Retina (tissue), 1 donor: ENCODE measurements at regions not wholly inside any gene's neighbourhood (a gene's known extent, or its start where the extent isn't known, plus 50 kb on each side); places are given as distances from the start of the nearest gene placed in this dataset.
A peak's percentile ranks its signal among the peaks of the same experiment; 100 is the strongest.

Experiments
- DNase-seq: peaks from one replicate; pipeline ENCODE4 v3.0.0-alpha.2; 2016

DNA sequence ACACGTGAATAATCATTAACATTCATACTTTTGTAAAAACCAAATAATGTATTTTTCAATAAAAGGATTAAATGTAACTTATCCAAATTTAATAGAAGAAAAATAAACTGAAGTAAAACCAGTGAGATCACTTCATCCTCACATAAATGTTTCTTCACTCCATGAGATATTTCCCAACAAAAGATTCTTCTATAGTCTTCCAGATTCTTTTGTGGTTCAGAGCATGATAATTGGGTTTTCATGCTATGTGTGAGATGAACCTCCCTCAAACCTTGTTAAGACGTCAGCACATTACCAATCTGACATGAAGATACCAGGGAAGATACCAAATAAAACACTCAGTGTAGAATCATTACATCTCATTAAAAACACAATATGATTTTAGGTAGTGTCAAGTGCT lies 62.9 kb upstream of the OXGR1 start:
- DNase-seq, result no peak

DNA sequence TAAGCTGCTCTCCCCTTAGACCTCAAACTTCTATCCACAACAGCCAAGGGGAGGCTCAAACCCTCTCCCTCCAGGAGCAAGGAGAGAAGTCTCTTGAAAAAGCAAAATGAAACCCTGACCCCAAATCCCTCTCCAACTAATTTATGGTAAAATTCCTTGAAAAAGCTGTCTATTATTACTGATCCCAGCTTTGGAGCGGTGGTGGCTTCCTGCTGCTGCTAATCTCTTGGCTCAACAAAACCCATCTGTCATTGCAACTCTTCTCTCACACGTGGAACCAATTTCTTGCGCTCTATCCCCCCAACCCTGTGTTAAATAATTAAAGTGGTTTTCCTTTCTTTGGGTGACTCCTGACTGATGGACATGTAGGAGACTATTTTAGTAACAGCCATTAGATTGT lies 64.1 kb upstream of the OXGR1 start:
- DNase-seq, result no peak

DNA sequence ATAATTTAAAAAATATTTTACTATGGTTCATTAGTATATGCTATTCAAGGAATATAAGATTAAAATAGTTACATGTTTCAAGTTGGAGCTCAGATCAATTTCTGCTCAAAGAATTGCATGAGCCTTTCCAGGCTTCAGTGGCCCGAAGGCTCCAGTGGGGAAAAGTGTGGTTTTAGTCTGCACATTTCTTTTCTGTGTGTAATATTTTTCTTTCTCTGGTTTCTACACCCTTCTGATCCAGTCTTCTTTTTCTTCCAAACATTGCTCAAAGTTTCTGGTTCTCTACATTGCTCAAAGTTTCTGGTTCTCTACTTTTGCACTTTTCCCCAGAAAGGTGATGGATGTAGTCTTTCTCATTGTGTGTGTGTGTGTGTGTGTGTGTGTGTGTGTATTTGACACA lies 64.7 kb upstream of the OXGR1 start:
- no peak for DNase-seq

DNA sequence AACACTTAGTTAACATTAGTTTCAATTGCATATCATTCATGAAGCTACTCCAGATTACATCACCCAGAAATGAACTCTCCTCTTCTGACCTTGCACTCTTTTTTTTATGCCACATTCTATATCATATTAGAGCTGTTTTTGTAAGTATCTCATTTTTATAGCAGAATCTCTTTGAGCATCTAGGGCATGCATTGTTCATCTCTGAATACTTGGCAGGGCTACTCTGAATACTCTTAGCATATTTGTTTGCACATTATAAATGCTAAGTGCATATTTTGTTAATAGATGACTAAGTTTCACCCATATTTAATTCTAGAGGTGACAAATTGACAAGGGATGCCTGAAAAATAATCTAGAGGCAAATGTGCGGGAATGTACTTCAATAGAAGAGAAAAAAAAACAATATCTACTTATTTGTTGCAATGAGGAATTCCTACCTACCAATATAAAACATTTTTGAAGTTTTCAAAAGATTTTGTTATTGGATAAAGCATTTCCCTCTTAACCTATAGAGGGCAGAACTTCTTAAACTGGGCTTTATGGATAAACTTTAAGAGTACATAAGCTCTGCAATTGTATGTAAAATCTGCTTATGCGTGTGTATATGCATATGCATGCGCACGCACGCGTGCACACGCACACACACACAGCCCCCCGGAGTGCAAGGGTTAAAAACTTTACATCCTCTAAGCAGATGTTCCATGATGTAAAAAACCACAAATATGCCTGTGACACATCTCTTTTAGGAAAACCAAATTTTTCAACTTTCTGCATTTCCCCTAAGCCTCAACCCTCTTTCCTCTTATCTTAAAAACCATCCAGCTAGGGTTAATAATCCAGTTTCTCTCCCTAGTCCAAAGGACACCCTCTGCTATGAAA lies 73.0 kb upstream of the OXGR1 start:
- no peak for DNase-seq

DNA sequence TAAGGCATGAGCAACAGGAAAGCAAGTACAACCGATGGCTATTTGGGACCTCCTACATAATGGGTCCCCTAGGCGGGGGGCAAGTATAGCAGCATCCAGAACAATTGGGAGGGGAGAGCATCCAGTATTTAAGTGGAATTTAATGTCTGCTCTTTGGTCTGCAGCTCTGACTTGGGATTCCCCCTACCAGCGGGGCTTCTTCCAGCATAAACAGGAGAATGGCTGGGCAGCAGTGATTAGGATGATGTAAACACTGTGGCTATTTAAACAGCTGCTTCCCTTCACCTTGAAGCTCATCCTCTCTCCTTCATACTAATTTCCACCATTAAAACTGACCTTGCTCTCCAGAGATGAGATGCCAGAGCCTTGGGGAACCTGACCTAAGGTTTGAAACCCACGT lies 73.9 kb upstream of the OXGR1 start:
- no peak for DNase-seq

DNA sequence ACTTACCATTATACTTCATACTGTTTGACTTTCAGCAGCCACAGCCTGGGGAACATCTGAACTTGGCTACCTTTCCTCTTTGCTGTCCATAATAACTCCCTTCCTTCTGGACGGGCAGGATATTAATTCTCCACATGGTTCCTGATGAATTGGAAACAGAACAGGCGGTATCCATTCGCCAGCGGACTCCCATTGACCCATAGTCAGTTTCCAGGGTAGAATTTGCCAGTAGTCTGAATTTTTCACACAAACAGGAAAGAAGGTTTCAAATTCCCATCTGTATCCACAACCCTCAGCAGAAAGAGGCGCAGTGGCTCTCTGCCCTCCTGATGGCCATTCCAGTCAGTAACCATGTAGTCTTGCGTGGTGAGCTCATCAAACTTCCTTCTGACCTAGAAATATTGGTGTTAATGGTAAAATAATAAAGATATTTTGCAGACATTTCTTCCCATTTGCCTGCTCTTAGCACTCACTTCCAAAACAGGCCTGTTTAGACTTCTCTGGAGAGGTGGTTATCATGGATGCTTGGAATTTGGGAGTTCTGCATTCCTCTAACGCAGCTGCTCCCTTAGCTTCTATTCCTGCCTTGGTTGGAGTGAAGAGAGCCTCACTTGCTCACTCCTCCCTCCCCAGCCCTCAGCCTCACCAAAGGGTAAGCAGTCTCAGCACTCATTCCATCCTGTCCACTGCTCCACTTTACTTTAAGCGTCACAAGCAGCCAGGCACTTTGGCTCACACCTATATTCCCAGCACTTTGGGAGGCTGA lies 75.0 kb upstream of the OXGR1 start:
- DNase-seq, result no peak

DNA sequence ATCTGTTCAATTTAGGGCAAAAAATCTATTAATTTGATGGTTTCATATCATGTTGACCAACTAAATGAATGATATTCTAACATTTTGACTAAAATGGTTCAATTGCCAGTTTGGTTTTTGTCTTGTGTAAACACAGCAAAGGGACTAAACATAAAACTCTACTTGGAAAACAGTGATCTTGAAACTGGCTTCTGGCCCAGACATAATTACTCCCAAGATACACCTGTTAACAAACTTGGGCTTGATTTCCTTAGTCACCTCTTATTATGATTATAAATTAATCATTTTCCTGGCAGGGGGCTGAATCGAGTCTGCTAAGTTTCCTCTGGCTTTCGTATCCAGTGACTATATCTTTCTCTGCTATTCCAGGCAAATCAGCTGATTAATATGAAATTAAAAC lies 78.0 kb upstream of the OXGR1 start:
- DNase-seq, result no peak

DNA sequence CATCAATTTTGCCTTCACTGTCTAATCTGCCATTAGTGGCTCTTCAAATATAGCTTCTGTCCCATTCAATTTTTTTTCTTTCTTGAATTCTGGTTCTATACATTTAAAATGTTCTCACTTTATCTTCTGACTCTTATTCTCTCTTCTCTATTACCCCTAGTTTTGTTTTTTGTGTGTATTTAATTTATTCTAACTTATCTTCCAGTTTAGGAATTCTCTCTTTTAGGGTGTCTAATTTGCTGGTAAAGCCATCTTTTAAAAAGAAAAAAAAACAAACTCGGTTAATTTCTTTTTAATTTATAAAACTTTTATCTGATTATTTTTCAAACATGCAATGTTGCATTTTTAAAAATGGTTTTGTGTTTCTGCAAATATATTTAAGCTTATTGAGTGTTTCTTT lies 80.3 kb upstream of the OXGR1 start:
- DNase-seq, result no peak

DNA sequence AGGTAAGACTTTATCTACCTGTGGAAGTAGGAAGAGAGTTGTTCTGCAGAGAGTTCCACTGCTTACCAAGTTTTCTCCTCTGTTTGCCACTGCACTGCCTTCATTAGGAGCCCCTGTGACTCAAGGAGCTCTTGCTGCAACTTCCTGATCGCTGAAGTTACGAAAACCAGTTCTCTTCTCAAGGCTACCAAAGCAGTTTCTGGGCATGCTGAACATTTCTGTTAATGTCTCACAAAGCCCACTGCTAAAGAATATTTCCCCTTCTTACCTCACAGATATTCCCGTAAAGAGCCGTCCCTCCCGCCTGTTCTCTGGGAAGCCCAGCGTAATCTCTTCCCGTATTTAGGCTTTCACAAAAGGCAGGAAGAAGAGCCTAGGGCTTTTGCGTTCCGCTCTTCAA lies 82.6 kb upstream of the OXGR1 start:
- no peak for DNase-seq

DNA sequence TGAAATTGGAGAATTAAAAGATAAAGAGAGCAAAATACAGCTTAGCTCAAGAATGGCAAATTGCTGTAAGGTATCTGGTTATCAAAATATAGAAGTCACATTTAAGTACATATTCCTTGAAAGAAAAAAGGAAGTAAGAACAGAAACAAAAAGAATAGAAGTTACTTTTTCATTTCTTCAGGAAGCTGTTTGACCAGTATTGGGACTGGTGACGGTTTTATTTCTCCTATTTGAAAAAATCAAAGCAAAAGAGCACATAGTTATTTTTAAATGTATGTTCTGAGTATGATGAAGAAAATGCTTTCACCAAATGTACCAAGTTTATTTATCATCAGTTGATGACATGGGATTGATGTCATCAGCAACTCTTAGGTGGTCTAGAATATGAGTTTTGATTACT lies 83.1 kb upstream of the OXGR1 start:
- no peak for DNase-seq

DNA sequence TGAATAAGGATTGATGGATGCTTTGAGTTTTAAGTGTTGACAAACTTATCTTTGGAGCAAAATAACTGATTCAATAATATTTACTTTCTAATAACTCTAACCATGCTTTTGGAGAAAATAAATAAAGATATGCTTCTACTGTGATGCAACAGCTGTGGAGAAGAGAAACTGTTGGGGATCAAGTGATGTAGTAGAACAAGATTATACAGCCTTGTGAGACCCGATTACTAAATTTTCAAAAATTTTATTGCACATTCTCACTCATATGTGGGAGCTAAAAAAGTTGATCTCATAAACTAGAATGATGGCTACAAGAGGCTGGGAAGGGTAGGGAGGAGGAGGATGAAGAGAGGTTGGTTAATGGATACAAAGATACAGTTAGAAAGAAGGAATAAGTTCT lies 85.5 kb upstream of the OXGR1 start:
- DNase-seq, result no peak

DNA sequence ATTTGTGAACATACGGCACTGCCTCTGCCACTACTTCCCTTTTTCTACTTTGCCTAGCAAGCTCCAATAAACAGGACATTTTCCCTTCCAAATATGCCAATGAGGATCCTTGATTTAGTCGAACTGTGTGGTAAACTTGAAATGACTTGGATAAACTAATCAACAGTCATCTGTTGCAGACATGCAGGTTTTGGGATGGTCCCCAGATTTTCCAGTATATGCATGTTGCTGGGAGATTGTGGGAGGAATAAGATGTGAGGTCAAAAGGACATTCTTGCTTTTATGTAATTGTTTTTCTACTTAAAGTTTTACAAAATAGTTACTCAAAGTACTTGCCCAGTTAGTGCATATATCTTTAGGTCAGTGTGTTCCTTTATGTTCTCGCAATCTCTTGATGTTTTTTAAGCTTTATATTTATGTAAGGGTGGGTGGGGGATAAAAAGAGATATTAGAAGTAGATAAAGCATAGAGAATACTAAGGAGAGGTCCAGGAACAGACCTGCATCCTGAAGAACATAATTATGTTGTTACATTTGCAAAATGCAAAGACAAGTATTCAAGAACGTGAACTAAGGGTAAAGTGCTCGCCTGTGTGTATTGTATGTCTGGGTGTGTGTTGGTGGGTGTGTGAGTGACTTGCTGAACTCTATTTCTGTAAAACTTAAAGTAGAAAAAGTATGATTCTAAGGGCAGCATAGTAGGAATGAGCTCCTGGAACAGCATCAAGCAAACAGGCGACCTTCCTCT lies 88.4 kb upstream of the OXGR1 start:
- DNase-seq, result no peak

DNA sequence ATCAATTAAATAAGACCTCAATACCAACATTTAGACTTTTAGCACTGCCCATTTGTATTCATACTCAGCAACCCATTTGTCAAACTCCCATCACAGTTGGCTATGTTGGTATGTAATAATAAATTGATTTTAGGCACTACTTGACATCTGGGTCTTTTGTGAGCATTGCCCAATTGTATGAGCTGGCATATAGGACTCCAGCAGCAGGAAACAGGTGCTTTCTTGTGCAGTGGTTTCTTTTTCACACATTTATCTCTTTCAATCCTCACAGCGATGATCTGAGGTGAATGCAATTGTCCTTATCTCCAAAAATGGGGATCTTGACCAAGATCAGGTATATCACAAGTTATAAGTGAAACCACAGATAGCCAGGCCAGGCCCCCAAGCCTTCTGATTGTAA lies 96.9 kb upstream of the OXGR1 start:
- no peak for DNase-seq

DNA sequence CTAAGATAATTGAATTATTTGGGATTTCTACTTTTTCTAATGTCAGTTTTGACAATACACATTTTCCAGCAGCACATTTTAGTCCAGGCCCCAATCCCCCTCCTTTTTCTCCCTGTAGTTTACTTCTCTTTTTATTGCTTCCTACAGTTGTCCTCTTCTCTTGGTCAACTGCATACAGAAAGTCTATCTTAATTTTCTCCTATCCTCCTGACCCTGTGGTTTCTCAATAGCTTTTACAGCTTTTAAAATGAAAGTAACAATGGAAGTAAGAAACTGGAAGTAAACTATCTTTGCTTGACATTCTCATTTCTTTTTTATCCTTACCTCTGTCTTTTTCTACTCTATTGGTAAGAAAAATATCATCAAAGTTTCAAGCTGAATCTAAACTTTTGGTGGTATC lies 106.5 kb upstream of the OXGR1 start:
- no peak for DNase-seq

DNA sequence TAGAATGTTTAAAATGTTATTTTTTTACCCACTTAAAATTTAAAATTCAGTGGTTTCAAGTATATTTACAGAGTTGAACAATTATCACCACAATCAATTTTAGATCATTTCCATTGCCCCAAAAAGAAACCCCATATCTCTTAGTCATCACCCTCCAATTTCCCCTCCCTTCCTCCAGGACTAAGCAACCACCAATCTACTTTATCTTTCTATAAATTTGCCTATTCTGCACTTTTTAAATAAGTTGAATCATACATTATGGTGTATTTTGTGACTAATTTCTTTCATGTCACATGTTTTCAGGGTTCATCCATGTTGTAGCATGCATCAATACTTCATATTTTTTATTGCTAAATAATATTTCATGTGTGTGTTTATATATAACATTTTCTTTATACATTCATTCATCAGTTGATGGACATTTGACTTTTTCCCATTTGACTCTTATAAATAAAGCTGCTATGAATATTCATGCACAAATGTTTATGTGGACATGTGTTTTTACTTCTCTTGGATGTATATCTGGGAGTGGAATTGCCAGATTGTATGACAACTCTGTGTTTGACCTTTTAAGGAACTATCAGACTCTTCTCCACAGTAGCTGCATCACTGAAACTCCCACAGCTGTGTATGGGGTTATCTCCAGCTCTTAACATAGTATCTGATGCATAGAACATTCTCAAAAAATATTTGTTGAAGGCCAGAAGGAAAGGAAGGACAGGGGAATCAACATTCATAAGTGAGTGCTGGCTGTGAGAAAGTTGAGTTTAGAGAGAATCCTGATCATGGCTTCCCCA lies 107.8 kb upstream of the OXGR1 start:
- no peak for DNase-seq

DNA sequence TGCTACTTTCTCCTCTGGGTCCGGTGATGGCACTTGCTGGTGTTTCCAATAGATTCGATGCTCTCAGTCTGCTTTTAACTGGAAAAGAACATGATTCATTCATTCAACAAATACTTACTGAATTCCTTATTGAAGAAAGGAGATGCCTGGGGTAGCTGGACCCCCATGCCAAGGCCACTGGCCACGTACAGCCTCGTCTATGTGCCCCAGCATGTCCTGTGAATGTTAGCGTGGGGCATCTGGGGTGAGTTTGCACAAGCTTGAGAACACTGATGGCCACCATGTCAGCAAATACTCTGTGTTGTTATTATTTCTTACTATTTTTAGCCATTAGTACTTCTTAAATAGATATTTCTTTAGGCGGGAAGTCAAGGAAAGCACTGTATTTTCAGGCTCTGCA lies 112.0 kb upstream of the OXGR1 start:
- DNase-seq, result no peak

DNA sequence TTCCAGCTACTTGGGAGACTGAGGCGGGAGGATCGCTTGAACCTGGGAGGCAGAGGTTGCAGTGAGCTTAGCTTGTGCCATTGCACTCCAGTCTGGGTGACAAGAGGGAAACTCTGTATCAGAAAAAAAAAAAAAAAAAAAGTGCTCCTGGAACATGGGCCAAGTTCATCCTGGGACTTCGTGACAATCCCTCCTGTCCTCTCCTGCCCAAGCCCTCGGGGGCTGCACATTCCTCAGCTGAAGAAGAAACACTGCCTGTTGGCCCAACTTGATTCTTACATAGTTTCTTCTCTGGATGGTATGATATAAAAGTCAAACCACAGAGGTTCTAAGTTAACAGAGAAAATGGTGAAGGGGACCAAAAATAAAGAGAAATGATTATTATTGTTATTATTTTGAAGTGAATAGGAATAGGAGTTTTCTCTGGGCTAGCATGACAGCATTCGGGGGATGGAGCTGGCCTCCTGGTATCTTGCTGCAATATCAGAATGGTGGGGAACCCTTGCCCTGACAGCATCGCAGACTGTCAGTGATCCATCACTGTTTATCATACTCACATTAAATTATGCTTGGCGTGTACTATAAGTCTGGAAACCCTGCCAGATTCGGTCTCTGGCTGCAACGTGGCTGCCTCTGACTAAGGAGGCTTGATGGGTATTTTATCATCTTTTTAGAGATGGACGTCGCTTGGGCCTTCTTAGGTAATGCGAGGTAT lies 113.7 kb upstream of the OXGR1 start:
- DNase-seq, result no peak

DNA sequence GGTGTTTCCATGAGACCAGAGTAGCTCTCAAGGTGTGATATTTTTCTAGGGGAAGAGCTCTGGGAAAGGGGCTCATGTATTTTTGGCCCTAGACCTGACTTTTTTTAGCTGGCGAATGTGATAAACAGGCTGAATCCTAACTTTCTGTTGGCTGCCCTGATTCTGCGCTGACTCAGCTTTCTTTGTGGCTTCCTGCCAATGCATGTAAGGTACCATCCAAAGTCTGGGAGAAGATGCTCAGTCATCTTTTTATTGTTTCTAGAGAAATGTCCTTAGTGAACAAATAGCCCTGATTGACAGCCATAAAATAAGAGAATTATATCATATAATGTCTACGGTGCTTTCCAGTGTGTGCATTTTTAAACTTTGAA lies 113.6 kb upstream of the MBNL2 start:
- no peak for DNase-seq

DNA sequence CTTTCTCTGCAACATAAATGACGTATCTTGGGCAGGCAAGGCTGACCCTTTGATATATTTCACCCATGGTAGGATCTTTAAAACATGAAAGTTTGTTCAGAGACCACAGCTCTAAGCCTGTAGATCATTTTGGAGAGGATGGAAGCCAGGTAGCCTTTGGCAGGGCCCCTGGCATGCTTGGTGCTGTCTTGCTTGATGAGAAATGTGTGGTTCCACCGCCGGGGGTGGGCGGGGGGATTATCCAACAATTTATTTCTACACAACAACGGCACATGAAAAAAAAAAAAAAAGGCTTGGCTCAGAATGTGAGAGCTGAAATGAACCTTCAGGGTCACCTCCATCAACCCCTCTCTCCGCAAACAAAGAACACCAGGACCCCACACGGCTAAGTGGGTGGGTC lies 112.9 kb upstream of the MBNL2 start:
- DNase-seq, result no peak

DNA sequence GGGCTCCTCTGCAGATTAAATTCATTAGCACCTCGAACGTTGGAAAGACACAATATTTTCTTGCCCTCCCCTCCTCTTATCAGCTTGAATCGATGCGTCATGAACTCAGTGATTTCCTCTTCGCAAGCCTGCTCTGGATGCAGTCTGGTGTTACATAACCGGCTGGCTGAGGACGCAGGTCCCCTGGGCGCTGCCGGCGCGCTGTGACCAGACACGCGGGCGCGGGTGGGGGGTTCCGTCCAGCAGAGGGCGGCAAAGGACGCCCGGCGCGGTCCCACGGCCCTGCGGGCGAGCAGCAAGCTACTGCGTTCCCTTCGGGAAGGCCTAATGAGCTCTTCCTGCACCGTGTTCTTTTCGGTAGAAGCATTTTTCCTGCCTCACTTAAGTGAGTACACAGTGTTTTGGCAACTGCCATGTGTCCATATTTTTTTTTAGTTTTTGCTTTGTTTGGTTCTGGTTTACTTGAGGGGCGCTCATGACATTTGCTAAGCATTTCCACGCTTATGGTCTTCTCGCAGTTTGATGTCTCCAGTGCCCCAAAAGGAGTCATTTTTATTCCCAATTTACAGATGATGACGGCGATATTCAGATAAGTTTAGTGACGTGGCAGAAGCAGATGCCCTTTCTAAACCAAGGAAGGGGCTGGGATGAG lies 112.2 kb upstream of the MBNL2 start:
- peak; percentile 96 for DNase-seq

DNA sequence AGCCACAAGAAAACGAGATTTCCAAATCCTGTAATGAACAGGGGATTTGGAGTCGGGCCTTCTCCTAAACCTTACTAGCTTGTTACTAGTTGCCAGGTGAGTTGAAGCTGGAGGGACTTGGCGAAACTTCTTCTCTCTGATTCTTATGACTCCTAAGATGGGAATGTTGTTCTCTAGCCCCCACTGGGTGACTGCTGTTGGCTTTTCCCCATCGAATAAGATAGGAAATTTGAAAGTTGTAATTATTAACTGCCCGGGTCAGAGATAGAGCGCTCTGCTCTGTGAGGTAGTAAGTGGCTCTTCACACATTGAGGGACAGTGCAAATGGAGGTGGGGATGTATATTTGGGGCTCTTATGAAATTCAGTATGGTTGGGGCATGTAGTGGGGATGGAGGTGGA lies 111.2 kb upstream of the MBNL2 start:
- no peak for DNase-seq

DNA sequence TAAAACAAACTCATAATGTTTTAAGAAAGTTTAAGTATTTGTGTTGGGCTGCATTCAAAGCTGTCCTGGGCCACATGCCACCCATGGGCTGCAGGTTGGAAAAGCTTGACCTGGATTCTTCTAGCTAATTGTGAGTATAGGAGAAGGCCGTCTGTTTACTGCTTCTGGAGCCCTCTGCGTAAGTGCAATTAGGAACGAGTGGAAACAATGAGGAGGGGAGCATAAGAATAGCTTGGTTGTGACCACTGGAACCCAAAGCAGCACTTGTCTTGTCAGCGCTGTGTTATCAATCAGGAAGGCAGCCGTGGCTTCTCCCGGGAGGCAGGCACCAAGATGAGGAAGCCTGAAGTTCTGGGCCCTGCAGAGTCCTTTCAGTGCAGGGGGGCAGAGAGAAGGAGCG lies 110.4 kb upstream of the MBNL2 start:
- DNase-seq, result peak; percentile 77
